ENCODE measurements at regions not wholly inside any gene's neighbourhood (a gene's known extent, or its start where the extent isn't known, plus 50 kb on each side); places are given as distances from the start of the nearest gene placed in this dataset.
"Not testable (repeated sequence)": the region's sequence is repeated elsewhere in the genome, so short reads cannot be mapped to it uniquely, and the experiment has no call there.

- no peak for DNase-seq (ENCODE audit: low spot score)
These were observed 113.8 kb upstream of the ZC3H11B start for GRCh38 chr1:219726480-219727272.

- DNase-seq (ENCODE audit: low spot score), result no peak
These were observed 111.5 kb upstream of the ZC3H11B start for GRCh38 chr1:219724440-219724839.

GRCh38 chr1:219717536-219717935 is 104.6 kb upstream of the ZC3H11B start:
- no peak for DNase-seq (ENCODE audit: low spot score)

- DNase-seq (ENCODE audit: low spot score), result no peak
These were observed 103.8 kb upstream of the ZC3H11B start for GRCh38 chr1:219716611-219717114.

- DNase-seq (ENCODE audit: low spot score), result no peak
These were observed 101.1 kb upstream of the ZC3H11B start for GRCh38 chr1:219713981-219714381.

- DNase-seq (ENCODE audit: low spot score), result no peak
These were observed 99.6 kb upstream of the ZC3H11B start for GRCh38 chr1:219712506-219712905.

- DNase-seq (ENCODE audit: low spot score), result peak; percentile 42
These were observed 97.8 kb upstream of the ZC3H11B start for GRCh38 chr1:219710529-219711194.

- DNase-seq (ENCODE audit: low spot score), result no peak
These were observed 96.1 kb upstream of the ZC3H11B start for GRCh38 chr1:219708919-219709543.

- not testable (repeated sequence) for DNase-seq (ENCODE audit: low spot score)
These were observed 95.0 kb upstream of the ZC3H11B start for GRCh38 chr1:219707885-219708284.

- DNase-seq (ENCODE audit: low spot score), result not testable (repeated sequence)
These were observed 91.4 kb upstream of the ZC3H11B start for GRCh38 chr1:219704331-219704730.

GRCh38 chr1:219703368-219703639 is 90.4 kb upstream of the ZC3H11B start:
- no peak for DNase-seq (ENCODE audit: low spot score)

- no peak for DNase-seq (ENCODE audit: low spot score)
These were observed 88.6 kb upstream of the ZC3H11B start for GRCh38 chr1:219701476-219701875.

GRCh38 chr1:219699870-219700269 is 87.0 kb upstream of the ZC3H11B start:
- DNase-seq (ENCODE audit: low spot score), result peak; percentile 26

- no peak for DNase-seq (ENCODE audit: low spot score)
These were observed 84.8 kb upstream of the ZC3H11B start for GRCh38 chr1:219697682-219698081.

- no peak for DNase-seq (ENCODE audit: low spot score)
These were observed 80.1 kb upstream of the ZC3H11B start for GRCh38 chr1:219692981-219693380.

GRCh38 chr1:219689774-219690173 is 76.9 kb upstream of the ZC3H11B start:
- no peak for DNase-seq (ENCODE audit: low spot score)

GRCh38 chr1:219687779-219688178 is 74.9 kb upstream of the ZC3H11B start:
- peak; percentile 6 for DNase-seq (ENCODE audit: low spot score)

GRCh38 chr1:219686171-219686570 is 73.3 kb upstream of the ZC3H11B start:
- no peak for DNase-seq (ENCODE audit: low spot score)

- no peak for DNase-seq (ENCODE audit: low spot score)
These were observed 69.9 kb upstream of the ZC3H11B start for GRCh38 chr1:219682788-219683187.

GRCh38 chr1:219681876-219682275 is 69.0 kb upstream of the ZC3H11B start:
- DNase-seq (ENCODE audit: low spot score), result no peak

GRCh38 chr1:219676012-219676765 is 63.3 kb upstream of the ZC3H11B start:
- no peak for DNase-seq (ENCODE audit: low spot score)

GRCh38 chr1:219670426-219671149 is 57.7 kb upstream of the ZC3H11B start:
- DNase-seq (ENCODE audit: low spot score), result no peak
